ENCODE measurements at regions not wholly inside any gene's neighbourhood (a gene's known extent, or its start where the extent isn't known, plus 50 kb on each side); places are given as distances from the start of the nearest gene placed in this dataset.

DNA sequence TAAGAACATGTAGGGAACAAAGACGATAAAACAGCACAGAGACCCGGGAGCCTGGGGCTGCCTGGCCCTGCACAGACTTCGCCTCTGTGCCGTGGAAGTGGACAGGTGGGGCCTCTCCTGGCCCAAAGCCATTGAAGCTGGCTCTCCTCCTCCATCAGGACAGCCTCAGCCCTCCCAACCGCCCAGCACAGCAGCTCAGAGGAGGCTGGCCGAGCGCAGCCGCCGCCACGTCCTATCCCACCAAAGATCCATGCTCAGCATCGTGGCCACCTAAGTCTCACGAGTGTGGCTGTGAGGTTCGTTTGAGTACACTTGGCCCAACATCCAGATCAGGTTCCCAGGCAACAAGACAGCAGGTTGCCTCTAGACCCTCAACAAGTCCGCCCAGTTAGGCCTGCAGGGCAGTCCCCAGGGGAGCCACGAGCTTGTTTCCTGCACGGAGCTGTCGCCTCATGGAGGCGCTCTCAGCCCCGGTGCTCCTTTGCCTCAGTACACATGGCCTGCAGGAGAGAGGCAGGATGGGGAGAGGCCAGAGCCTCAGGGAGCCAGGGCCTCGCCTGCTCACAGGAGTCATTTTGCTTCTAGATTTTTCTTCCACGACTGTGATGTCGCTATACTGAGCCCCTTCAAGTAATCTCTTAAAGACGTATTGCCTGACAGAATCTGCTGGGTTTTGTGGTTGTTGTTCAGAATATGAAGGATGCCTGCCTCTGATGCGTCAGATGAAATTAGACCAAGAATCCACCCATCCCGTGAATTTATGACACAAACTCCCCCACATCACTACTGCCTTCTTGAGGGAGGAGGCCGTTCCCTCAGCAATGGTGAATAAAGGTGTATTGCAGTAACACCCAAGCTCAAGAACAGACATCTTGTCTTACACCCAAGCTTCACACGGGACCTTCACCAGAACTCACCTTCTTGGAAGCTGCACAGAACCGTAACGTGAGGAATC lies 102.7 kb downstream of the RNASET2 start:
- ATAC-seq = no peak
- TF ChIP-seq, protein P1, sequence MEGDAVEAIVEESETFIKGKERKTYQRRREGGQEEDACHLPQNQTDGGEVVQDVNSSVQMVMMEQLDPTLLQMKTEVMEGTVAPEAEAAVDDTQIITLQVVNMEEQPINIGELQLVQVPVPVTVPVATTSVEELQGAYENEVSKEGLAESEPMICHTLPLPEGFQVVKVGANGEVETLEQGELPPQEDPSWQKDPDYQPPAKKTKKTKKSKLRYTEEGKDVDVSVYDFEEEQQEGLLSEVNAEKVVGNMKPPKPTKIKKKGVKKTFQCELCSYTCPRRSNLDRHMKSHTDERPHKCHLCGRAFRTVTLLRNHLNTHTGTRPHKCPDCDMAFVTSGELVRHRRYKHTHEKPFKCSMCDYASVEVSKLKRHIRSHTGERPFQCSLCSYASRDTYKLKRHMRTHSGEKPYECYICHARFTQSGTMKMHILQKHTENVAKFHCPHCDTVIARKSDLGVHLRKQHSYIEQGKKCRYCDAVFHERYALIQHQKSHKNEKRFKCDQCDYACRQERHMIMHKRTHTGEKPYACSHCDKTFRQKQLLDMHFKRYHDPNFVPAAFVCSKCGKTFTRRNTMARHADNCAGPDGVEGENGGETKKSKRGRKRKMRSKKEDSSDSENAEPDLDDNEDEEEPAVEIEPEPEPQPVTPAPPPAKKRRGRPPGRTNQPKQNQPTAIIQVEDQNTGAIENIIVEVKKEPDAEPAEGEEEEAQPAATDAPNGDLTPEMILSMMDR (IDR thresholded peaks at IDR 0.05) = no peak
- intact Hi-C loops (cut with DNase I) = no loop called here
- Histone ChIP-seq H3K27me3 (ENCODE audit: insufficient read depth in 3 of 3, low read length in 2 of 3) (peaks cover 0 to 5% (median 4%) of the 10 kb centered on the region in 3 donors), H3K36me3 (ENCODE audit: insufficient read depth in 1 of 2, low read depth in 1 of 2) (no peaks in the 10 kb centered on the region), H3K9me3 (no peaks in the 10 kb centered on the region), H3K4me1 (no peaks in the 10 kb centered on the region), H3K4me3 (no peak overlapping the region), H3K27ac (no peak overlapping the region)
- WGBS, 3 donors = 80 to 86% (median 84%) methylated on average over 29 of the region's 29 CpGs
- DNase-seq = no peak

DNA sequence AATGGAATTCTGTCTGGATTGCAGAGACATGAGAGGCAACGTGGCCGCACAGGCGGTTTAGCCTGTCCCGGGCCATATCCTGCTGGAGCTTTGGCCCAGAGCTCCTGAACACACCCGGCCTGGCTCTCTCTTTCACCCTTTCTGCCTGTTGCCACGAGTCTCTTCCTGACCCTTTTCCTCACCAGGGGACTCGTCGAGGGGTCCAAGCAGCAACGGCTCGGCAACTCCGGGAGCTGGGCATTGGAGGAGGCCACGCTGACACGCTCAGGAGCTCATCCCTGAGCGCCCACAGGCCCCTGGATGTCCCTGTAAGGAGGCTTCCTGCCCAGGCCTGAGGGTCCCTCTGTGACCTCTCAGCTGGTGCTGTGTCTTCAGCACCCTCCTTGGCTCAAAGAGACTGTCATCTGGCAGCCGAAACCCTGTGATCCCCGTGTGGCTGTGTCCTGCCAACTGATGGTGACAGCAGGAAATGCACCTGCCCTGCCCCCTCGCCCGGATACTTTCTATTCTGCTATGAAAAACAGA lies 103.8 kb downstream of the RNASET2 start:
- H3K9me3 ChIP-seq = no peaks in the 10 kb centered on the region
- H3K36me3 ChIP-seq (ENCODE audit: insufficient read depth in 1 of 2, low read depth in 1 of 2) = no peaks in the 10 kb centered on the region
- ATAC-seq (no peak), DNase-seq (no peak)
- no peak overlapping the region for H3K27ac ChIP-seq
- intact Hi-C loops (cut with DNase I) = no loop called here
- no peak overlapping the region for H3K4me3 ChIP-seq
- H3K4me1 ChIP-seq = no peaks in the 10 kb centered on the region
- H3K27me3 ChIP-seq (ENCODE audit: insufficient read depth in 3 of 3, low read length in 2 of 3) = peaks cover 0 to under 1% (median 0%) of the 10 kb centered on the region in 3 donors
- 58 to 68% (median 63%) methylated on average over 18 of the region's 18 CpGs for WGBS, 3 donors
- TF ChIP-seq, protein P1 (IDR thresholded peaks at IDR 0.05) = no peak

DNA sequence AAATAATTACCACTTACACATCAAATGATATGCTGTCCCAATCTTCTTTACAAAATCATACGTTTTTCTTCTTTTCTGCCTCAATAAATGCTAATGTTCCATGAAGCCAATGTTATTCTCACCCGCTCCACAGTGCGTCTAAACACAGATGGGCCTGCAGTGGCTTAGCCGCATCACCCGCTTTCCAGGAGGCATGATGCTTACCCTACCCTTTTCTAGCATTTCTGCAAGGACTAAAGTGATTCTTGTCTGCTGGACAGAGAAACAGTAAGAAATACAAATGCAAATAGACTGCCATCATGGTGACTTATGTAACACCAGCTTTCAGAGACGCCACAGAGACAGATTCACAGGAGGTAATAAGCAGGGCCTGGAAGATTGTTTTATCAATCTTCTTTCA lies 104.4 kb downstream of the RNASET2 start:
- H3K27ac ChIP-seq = no peak overlapping the region
- WGBS, 3 donors = 83 to 88% (median 85%) methylated on average over 6 of the region's 6 CpGs

DNA sequence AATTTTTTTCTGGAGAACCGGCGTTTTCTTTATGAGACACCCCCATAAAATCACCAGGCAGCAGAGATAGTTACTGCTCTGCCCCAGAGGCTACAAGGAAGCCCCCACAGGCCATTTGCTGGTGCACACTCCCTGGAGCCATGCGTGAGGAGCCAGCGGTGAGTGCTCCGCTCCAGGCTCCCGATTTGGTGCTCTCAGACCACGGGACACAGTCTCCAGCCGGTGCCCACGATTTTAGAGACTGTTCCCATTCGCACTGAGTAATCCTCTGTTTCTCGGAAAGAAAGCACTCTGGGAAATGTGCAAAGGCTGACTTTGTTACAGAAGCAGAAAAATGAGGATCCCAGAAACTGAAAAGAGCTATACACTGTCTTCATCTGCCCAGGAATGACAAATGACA lies 104.9 kb downstream of the RNASET2 start:
- DNase-seq (no peak), ATAC-seq (no peak)
- H3K4me3 ChIP-seq = no peak overlapping the region
- intact Hi-C loops (cut with DNase I) = no loop called here
- 91 to 94% (median 94%) methylated on average over 11 of the region's 11 CpGs for WGBS, 3 donors
- no peaks in the 10 kb centered on the region for H3K27me3 ChIP-seq (ENCODE audit: insufficient read depth in 3 of 3, low read length in 2 of 3)
- no peaks in the 10 kb centered on the region for H3K36me3 ChIP-seq (ENCODE audit: insufficient read depth in 1 of 2, low read depth in 1 of 2)
- H3K9me3 ChIP-seq = no peaks in the 10 kb centered on the region
- H3K4me1 ChIP-seq = no peaks in the 10 kb centered on the region
- no peak overlapping the region for H3K27ac ChIP-seq
- TF ChIP-seq, protein P1 (IDR thresholded peaks at IDR 0.05) = no peak

More for the DNA sequence above, 104.4 kb downstream of the RNASET2 start:
- H3K4me1 ChIP-seq = no peaks in the 10 kb centered on the region
- no peaks in the 10 kb centered on the region for H3K27me3 ChIP-seq (ENCODE audit: insufficient read depth in 3 of 3, low read length in 2 of 3)
- H3K36me3 ChIP-seq (ENCODE audit: insufficient read depth in 1 of 2, low read depth in 1 of 2) = no peaks in the 10 kb centered on the region
- intact Hi-C loops (cut with DNase I) = no loop called here
- H3K9me3 ChIP-seq = no peaks in the 10 kb centered on the region
- DNase-seq (no peak), ATAC-seq (no peak)
- H3K4me3 ChIP-seq = no peak overlapping the region
- TF ChIP-seq, protein P1 (IDR thresholded peaks at IDR 0.05) = no peak

All from psoas muscle (tissue), 7 donors.